ENCODE measurements at regions not wholly inside any gene's neighbourhood (a gene's known extent, or its start where the extent isn't known, plus 50 kb on each side); places are given as distances from the start of the nearest gene placed in this dataset.

DNA sequence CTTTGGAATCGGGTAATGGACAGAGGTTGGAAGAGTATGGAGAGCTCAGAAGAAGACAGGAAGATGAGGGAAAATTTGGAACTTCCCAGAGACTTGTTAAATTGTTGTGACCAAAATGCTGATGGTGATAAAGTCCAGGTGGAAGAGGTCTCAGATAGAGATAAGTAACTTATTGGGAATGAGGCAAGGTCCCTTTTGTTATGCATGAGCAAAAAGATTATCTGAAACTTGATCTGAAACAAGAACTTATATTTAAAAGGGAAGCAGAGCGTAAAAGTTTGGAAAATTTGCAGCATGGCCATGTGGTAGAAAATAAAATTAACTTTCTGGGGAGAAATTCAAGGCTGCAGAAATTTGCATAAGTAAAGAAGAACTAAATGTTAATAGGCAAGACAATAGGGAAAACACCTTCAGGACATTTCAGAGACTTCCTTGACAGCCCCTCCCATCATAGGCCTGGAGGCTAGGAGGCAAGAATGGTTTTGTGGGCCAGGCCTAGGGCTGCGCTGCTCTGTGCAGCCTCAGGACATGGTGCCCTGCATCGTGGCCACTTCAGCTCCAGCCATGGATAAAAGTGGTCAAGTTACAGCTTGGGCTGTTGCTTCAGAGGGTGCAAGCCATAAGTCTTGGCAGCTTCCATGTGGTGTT lies 425.7 kb upstream of the PRICKLE1 start:
- no peak overlapping the region for H3K27ac ChIP-seq (ENCODE audit: low read depth in 1 of 2, low read length in 1 of 2)
- DNase-seq (ENCODE audit: low read depth in 6 of 9, low spot score in 9 of 9), result no peak
- H3K4me3 ChIP-seq (ENCODE audit: low read length in 2 of 2), result no peak overlapping the region
- 94% methylated on average over 4 of the region's 4 CpGs for WGBS
- no peaks in the 10 kb centered on the region for H3K9me3 ChIP-seq (ENCODE audit: control insufficient read depth in 2 of 2, insufficient read depth in 1 of 2, low read length in 1 of 2)
- H3K27me3 ChIP-seq (ENCODE audit: control insufficient read depth in 2 of 2, insufficient read depth in 1 of 2, low read length in 1 of 2), result no peaks in the 10 kb centered on the region
- H3K36me3 ChIP-seq (ENCODE audit: control insufficient read depth in 2 of 2, insufficient read depth in 2 of 2, low read length in 1 of 2), result no peaks in the 10 kb centered on the region
- no peaks in the 10 kb centered on the region for H3K4me1 ChIP-seq (ENCODE audit: control insufficient read depth in 2 of 2, insufficient read depth in 2 of 2, low read length in 2 of 2)

DNA sequence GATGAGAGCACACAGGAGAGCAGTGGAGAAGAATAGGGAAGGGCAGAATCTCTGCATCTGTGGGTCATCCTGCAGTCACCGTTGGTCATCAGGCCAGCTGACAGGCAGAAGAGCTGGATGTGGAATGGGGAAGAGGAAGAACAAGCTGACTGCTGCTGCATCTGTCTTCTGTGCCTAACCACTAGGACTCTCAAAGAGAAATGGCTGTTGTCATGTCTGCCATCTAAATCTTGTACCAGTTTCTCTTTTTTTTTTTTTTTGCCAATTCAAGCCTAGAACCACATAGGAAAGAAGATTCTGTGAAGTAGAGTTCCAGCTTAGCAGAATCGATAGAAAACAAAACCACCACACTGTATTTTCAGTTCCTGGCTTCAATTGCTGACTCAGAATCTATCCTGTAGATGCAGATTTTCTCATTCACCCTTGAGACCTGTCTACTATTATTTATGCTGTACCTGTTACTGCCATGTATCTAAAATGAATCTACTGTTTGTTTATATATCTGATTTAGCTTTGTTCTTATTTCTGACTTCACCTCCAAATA lies 421.9 kb upstream of the PRICKLE1 start:
- H3K4me1 ChIP-seq (ENCODE audit: control insufficient read depth in 2 of 2, insufficient read depth in 2 of 2, low read length in 2 of 2), result no peaks in the 10 kb centered on the region
- no peaks in the 10 kb centered on the region for H3K36me3 ChIP-seq (ENCODE audit: control insufficient read depth in 2 of 2, insufficient read depth in 2 of 2, low read length in 1 of 2)
- H3K27ac ChIP-seq (ENCODE audit: low read depth in 1 of 2, low read length in 1 of 2), result no peak overlapping the region
- H3K9me3 ChIP-seq (ENCODE audit: control insufficient read depth in 2 of 2, insufficient read depth in 1 of 2, low read length in 1 of 2), result no peaks in the 10 kb centered on the region
- H3K4me3 ChIP-seq (ENCODE audit: low read length in 2 of 2), result no peak overlapping the region
- DNase-seq (ENCODE audit: low read depth in 6 of 9, low spot score in 9 of 9), result no peak
- H3K27me3 ChIP-seq (ENCODE audit: control insufficient read depth in 2 of 2, insufficient read depth in 1 of 2, low read length in 1 of 2), result no peaks in the 10 kb centered on the region
- 50% methylated on average over 2 of the region's 2 CpGs for whole genome bisulfite sequencing

DNA sequence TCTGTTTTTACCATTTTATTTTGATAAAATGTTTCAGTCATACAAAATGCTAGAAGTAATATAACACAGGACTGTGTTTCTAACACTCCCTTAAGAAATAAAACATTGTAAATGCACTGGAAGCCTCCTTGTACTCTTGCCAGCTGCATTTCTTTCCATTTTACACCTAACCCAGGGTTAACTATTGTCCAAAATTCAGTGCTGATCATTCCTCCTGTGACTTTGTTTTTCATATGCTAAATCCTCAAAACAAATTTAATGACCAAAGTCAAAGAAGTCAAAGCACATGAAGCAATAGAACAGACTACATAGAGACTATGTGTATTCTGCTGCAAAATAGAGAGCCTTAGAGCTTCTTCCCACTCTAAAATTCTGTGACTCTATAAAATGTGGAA lies 420.3 kb upstream of the PRICKLE1 start:
- no peak for DNase-seq (ENCODE audit: low read depth in 6 of 9, low spot score in 9 of 9)
- no peaks in the 10 kb centered on the region for H3K9me3 ChIP-seq (ENCODE audit: control insufficient read depth in 2 of 2, insufficient read depth in 1 of 2, low read length in 1 of 2)
- no peak overlapping the region for H3K4me3 ChIP-seq (ENCODE audit: low read length in 2 of 2)
- no peaks in the 10 kb centered on the region for H3K36me3 ChIP-seq (ENCODE audit: control insufficient read depth in 2 of 2, insufficient read depth in 2 of 2, low read length in 1 of 2)
- no peaks in the 10 kb centered on the region for H3K27me3 ChIP-seq (ENCODE audit: control insufficient read depth in 2 of 2, insufficient read depth in 1 of 2, low read length in 1 of 2)
- no peak overlapping the region for H3K27ac ChIP-seq (ENCODE audit: low read depth in 1 of 2, low read length in 1 of 2)
- H3K4me1 ChIP-seq (ENCODE audit: control insufficient read depth in 2 of 2, insufficient read depth in 2 of 2, low read length in 2 of 2), result no peaks in the 10 kb centered on the region

DNA sequence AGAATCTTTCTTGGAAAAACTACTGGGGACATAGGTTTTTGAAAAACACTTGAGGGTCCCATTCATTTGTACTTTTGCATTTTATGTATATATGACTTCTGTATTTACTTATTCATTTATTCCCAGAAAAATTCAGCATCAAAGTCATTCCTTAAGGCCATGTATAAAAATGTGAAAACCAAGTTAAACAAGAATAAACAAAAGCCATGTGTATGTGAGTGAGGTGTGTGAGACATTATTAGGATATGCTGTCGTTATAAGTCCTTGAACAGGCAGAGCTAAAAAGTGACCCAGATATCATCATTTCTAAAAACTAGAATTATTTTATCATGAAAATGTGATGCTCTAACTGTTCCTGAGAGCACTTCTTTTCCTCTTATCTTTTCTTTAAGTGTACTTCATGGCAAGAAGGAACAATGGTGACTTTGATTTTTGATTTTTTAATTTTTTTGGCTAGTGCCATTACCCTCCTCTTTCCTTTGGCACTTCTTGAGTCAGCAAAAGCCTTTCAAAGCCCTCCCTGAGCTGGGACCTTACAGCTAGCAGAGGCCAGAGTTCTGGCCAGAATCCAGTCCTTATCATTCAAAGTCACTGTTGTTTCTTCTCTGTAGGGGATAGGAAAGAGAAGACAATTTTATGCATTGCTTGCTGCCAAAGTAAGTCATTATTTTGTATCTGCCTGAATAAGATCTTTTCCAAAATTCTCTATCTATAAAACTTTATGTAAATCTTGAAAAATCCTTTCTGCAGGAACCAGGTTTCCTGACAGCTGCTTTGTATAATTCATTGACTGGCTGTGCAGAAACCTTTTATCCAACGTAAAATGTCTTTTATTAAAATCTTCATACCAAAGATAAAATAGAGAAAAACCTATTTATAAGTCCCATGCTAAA lies 419.7 kb upstream of the PRICKLE1 start:
- no peak overlapping the region for H3K27ac ChIP-seq (ENCODE audit: low read depth in 1 of 2, low read length in 1 of 2)
- no peaks in the 10 kb centered on the region for H3K4me1 ChIP-seq (ENCODE audit: control insufficient read depth in 2 of 2, insufficient read depth in 2 of 2, low read length in 2 of 2)
- WGBS, result 92% methylated on average over 2 of the region's 2 CpGs
- DNase-seq (ENCODE audit: low read depth in 6 of 9, low spot score in 9 of 9), result no peak
- H3K9me3 ChIP-seq (ENCODE audit: control insufficient read depth in 2 of 2, insufficient read depth in 1 of 2, low read length in 1 of 2), result no peaks in the 10 kb centered on the region
- no peaks in the 10 kb centered on the region for H3K36me3 ChIP-seq (ENCODE audit: control insufficient read depth in 2 of 2, insufficient read depth in 2 of 2, low read length in 1 of 2)
- H3K4me3 ChIP-seq (ENCODE audit: low read length in 2 of 2), result no peak overlapping the region
- no peaks in the 10 kb centered on the region for H3K27me3 ChIP-seq (ENCODE audit: control insufficient read depth in 2 of 2, insufficient read depth in 1 of 2, low read length in 1 of 2)

DNA sequence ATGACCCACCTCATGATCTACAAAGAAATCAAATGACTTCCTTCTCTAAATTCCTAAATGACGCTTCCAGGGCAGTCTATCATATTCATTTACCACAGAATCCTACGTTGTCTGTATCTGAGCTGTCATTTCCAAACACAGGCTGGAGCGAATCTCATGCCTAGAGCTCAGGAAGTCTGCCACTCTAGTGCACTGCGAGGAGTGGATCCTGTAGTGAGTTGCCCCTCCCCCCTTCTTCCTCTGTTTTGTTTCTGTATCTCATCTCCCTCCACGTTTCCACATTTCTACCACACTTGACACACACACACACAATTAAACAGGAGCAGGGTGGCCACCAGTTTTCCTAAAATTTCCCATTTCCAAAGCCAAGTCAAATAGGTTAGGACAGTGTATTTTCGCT lies 415.4 kb upstream of the PRICKLE1 start:
- H3K4me3 ChIP-seq (ENCODE audit: low read length in 2 of 2), result no peak overlapping the region
- DNase-seq (ENCODE audit: low read depth in 6 of 9, low spot score in 9 of 9), result no peak
- no peaks in the 10 kb centered on the region for H3K9me3 ChIP-seq (ENCODE audit: control insufficient read depth in 2 of 2, insufficient read depth in 1 of 2, low read length in 1 of 2)
- H3K4me1 ChIP-seq (ENCODE audit: control insufficient read depth in 2 of 2, insufficient read depth in 2 of 2, low read length in 2 of 2), result no peaks in the 10 kb centered on the region
- 30% methylated on average over 6 of the region's 6 CpGs for WGBS
- no peaks in the 10 kb centered on the region for H3K36me3 ChIP-seq (ENCODE audit: control insufficient read depth in 2 of 2, insufficient read depth in 2 of 2, low read length in 1 of 2)
- H3K27ac ChIP-seq (ENCODE audit: low read depth in 1 of 2, low read length in 1 of 2), result no peak overlapping the region
- H3K27me3 ChIP-seq (ENCODE audit: control insufficient read depth in 2 of 2, insufficient read depth in 1 of 2, low read length in 1 of 2), result no peaks in the 10 kb centered on the region

DNA sequence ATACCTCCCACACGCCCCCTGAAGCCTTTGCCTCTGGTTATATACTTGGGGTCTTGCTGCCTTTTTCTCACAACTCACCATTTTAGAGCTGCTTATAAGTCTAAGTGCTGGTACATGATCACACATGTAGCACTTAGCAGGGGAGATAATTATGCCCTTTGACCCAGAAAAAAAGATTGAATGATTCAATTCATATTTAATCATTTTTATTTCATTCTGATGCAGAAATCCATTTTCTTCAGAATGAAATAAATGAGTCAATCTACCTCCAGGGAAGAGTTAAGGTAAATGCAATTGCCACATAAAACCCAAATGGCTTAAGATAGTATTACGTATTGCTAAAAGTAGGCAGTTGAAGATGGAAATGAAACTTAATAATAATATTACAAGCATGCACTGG lies 414.6 kb upstream of the PRICKLE1 start:
- Histone ChIP-seq H3K4me3 (ENCODE audit: low read length in 2 of 2) (no peak overlapping the region), H3K27me3 (ENCODE audit: control insufficient read depth in 2 of 2, insufficient read depth in 1 of 2, low read length in 1 of 2) (no peaks in the 10 kb centered on the region), H3K4me1 (ENCODE audit: control insufficient read depth in 2 of 2, insufficient read depth in 2 of 2, low read length in 2 of 2) (no peaks in the 10 kb centered on the region), H3K9me3 (ENCODE audit: control insufficient read depth in 2 of 2, insufficient read depth in 1 of 2, low read length in 1 of 2) (no peaks in the 10 kb centered on the region), H3K36me3 (ENCODE audit: control insufficient read depth in 2 of 2, insufficient read depth in 2 of 2, low read length in 1 of 2) (no peaks in the 10 kb centered on the region), H3K27ac (ENCODE audit: low read depth in 1 of 2, low read length in 1 of 2) (no peak overlapping the region)
- no peak for DNase-seq (ENCODE audit: low read depth in 6 of 9, low spot score in 9 of 9)
- WGBS, result 97% methylated on average over 2 of the region's 2 CpGs

DNA sequence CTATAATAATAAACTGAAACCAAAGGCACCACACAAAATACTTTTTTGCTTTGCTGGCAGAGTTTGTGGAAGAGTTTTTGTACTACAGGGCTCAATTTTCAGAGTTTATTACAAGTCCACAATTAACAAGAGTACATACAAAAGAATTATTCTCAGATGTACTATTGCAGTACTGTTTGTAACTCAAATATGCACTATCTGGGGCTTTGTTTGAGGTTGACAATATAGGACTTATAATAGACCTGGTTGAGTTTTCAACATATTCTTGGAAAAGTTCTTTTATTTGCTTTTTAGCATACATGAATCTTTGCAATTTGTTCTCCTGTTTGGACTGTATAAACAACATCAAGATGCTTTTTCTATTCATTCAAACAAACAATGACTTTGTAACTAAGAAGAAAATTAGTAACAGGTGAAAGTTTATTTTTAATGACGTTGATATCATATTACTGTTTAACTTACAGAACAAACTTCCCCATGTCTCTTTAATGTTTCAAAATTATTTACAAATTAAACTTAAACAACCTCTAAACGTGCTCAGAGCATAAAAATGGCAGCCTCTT lies 407.4 kb upstream of the PRICKLE1 start:
- H3K9me3 ChIP-seq (ENCODE audit: control insufficient read depth in 2 of 2, insufficient read depth in 1 of 2, low read length in 1 of 2), result no peaks in the 10 kb centered on the region
- no peak overlapping the region for H3K27ac ChIP-seq (ENCODE audit: low read depth in 1 of 2, low read length in 1 of 2)
- no peaks in the 10 kb centered on the region for H3K4me1 ChIP-seq (ENCODE audit: control insufficient read depth in 2 of 2, insufficient read depth in 2 of 2, low read length in 2 of 2)
- H3K4me3 ChIP-seq (ENCODE audit: low read length in 2 of 2), result no peak overlapping the region
- 86% methylated on average over 2 of the region's 2 CpGs for WGBS
- DNase-seq (ENCODE audit: low read depth in 6 of 9, low spot score in 9 of 9), result no peak
- no peaks in the 10 kb centered on the region for H3K27me3 ChIP-seq (ENCODE audit: control insufficient read depth in 2 of 2, insufficient read depth in 1 of 2, low read length in 1 of 2)
- H3K36me3 ChIP-seq (ENCODE audit: control insufficient read depth in 2 of 2, insufficient read depth in 2 of 2, low read length in 1 of 2), result no peaks in the 10 kb centered on the region

DNA sequence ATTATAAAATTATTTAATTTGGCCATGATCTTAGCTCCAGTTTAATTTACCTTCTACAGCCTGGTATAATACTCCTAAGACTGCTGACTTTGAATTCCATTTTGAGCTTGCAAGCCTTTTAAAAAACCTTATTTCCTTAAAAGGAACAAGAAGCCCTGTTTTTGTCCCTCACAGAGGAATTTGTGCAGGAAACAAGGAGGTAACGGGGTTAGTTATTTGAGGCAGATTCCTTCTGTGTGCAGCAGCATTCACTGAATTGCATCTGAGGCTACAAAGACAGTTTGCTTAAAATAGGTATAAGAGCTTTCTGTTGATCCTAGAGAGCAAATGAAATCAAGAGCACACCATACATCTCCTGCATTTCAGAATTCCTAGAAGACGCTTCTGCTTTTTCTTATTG lies 403.3 kb upstream of the PRICKLE1 start:
- H3K27me3 ChIP-seq (ENCODE audit: control insufficient read depth in 2 of 2, insufficient read depth in 1 of 2, low read length in 1 of 2), result no peaks in the 10 kb centered on the region
- H3K27ac ChIP-seq (ENCODE audit: low read depth in 1 of 2, low read length in 1 of 2), result no peak overlapping the region
- no peak for DNase-seq (ENCODE audit: low read depth in 6 of 9, low spot score in 9 of 9)
- no peak overlapping the region for H3K4me3 ChIP-seq (ENCODE audit: low read length in 2 of 2)
- H3K9me3 ChIP-seq (ENCODE audit: control insufficient read depth in 2 of 2, insufficient read depth in 1 of 2, low read length in 1 of 2), result no peaks in the 10 kb centered on the region
- no peaks in the 10 kb centered on the region for H3K4me1 ChIP-seq (ENCODE audit: control insufficient read depth in 2 of 2, insufficient read depth in 2 of 2, low read length in 2 of 2)
- H3K36me3 ChIP-seq (ENCODE audit: control insufficient read depth in 2 of 2, insufficient read depth in 2 of 2, low read length in 1 of 2), result no peaks in the 10 kb centered on the region
- 96% methylated on average over 2 of the region's 2 CpGs for WGBS

DNA sequence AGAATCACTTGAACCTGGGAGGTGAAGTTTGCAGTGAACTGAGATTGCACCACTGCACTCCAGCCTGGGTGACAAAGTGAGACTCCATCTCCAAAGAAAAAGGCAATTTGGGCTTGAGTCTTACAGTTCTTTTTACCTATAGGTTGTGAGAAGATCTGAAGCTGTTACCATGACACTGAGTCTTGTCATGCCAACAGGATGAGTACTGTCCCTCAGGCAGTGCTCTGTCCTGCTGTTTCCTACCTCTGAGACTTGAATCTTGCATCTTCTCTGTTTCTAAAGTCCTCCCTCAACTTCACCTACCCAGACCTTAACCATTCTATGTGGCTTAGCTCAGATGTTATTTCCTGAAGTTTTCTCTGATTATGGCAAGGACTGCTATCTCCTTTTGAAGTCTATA lies 400.8 kb upstream of the PRICKLE1 start:
- H3K9me3 ChIP-seq (ENCODE audit: control insufficient read depth in 2 of 2, insufficient read depth in 1 of 2, low read length in 1 of 2), result no peaks in the 10 kb centered on the region
- H3K4me1 ChIP-seq (ENCODE audit: control insufficient read depth in 2 of 2, insufficient read depth in 2 of 2, low read length in 2 of 2), result no peaks in the 10 kb centered on the region
- no peaks in the 10 kb centered on the region for H3K36me3 ChIP-seq (ENCODE audit: control insufficient read depth in 2 of 2, insufficient read depth in 2 of 2, low read length in 1 of 2)
- H3K27me3 ChIP-seq (ENCODE audit: control insufficient read depth in 2 of 2, insufficient read depth in 1 of 2, low read length in 1 of 2), result no peaks in the 10 kb centered on the region
- no peak overlapping the region for H3K27ac ChIP-seq (ENCODE audit: low read depth in 1 of 2, low read length in 1 of 2)
- no peak overlapping the region for H3K4me3 ChIP-seq (ENCODE audit: low read length in 2 of 2)
- DNase-seq (ENCODE audit: low read depth in 6 of 9, low spot score in 9 of 9), result no peak

Data from thymus (tissue), 11 donors.